Endodermal cell (in vitro differentiated cells): ENCODE measurements at regions not wholly inside any gene's neighbourhood (a gene's known extent, or its start where the extent isn't known, plus 50 kb on each side); places are given as distances from the start of the nearest gene placed in this dataset.

Experiments used
- DNase-seq: peaks from one replicate; pipeline ENCODE4 v3.0.0-alpha.2; 2017
- H3K27ac ChIP-seq: 2 replicates; pipeline ENCODE4 v1.5.1; 2013; ENCODE audit warnings: mild to moderate bottlenecking, low read depth, low read length, moderate library complexity
- H3K27me3 ChIP-seq: 2 replicates; pipeline ENCODE4 v1.6.1; 2013; ENCODE audit warnings: mild to moderate bottlenecking, low read length, moderate library complexity; ENCODE audit not compliant: insufficient read depth, control insufficient read depth, poor library complexity, severe bottlenecking
- H3K36me3 ChIP-seq: 2 replicates; pipeline ENCODE4 v1.7.0; 2013; ENCODE audit warnings: mild to moderate bottlenecking, low read length, moderate library complexity; ENCODE audit not compliant: control insufficient read depth, insufficient read depth
- H3K4me1 ChIP-seq: one replicate; pipeline ENCODE4 v1.7.0; 2013; ENCODE audit warnings: low read length; ENCODE audit not compliant: control insufficient read depth, insufficient read depth
- H3K4me3 ChIP-seq: 2 replicates; pipeline ENCODE4 v1.5.1; 2013; ENCODE audit warnings: mild to moderate bottlenecking, low read length, moderate library complexity
- H3K9ac ChIP-seq: 2 replicates; pipeline ENCODE4 v1.6.1; 2013; ENCODE audit warnings: mild to moderate bottlenecking, low read length, moderate library complexity; ENCODE audit not compliant: poor library complexity, severe bottlenecking; ENCODE audit errors: extremely low read depth
- H3K9me3 ChIP-seq: 2 replicates; pipeline ENCODE4 v1.6.1; 2013; ENCODE audit warnings: mild to moderate bottlenecking, low read length, moderate library complexity; ENCODE audit not compliant: control insufficient read depth
- H3K27ac Mint-ChIP-seq: 2 replicates; pipeline ENCODE4 v1.8.0; 2020; ENCODE audit warnings: mixed read lengths
- H3K27me3 Mint-ChIP-seq: 2 replicates; pipeline ENCODE4 v1.8.0; 2021; ENCODE audit warnings: mild to moderate bottlenecking, mixed read lengths; ENCODE audit not compliant: insufficient read depth
- H3K36me3 Mint-ChIP-seq: 2 replicates; pipeline ENCODE4 v1.8.0; 2020; ENCODE audit warnings: low read depth, mixed read lengths
- H3K4me1 Mint-ChIP-seq: 2 replicates; pipeline ENCODE4 v1.8.0; 2020; ENCODE audit warnings: mixed read lengths
- H3K4me3 Mint-ChIP-seq: 2 replicates; pipeline ENCODE4 v1.8.0; 2020; ENCODE audit warnings: mild to moderate bottlenecking, moderate library complexity, mixed read lengths
- H3K9me3 Mint-ChIP-seq: 2 replicates; pipeline ENCODE4 v1.8.0; 2020; ENCODE audit warnings: mild to moderate bottlenecking, mixed read lengths
- WGBS, 2 experiments: methylation state at CpG; one replicate each; pipeline versions ENCODE4 v1.1.5 to v1.1.7; 2013; ENCODE audit warnings: missing lambda C conversion rate in 2 of 2, mixed read lengths in 1 of 2; ENCODE audit not compliant: insufficient coverage in 1 of 2, insufficient read length in 1 of 2; 5-methylcytosine and 5-hydroxymethylcytosine counted together
- TF ChIP-seq, protein P1 (sequence below): fragments of 200-600 bp; sonication (generic); conservative IDR thresholded peaks from 2 replicates; pipeline ENCODE4 v1.5.0; 2021; ENCODE audit warnings: antibody characterized with exemption, mild to moderate bottlenecking

DNA sequence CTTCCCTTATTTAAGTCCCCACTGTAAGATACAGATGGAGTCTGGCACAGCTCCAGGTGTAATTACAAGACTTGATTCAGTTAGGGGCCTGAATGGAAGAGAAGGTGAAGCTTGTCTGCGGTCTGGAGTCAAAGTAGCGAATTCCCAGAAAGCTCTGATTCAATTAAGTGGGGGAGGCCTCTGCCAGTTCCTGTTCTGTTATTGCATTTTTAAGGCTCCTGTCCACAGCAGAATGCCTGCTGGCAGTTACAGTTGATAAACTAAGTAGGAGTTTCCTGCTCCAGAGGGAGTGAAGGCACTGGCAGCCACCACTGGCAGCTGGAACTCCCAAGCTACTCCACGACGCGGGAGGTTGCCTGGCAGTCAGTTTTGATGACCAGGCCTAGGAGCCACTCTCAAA is 181.1 kb downstream of the SOCS6 start:
- H3K9ac ChIP-seq, result no peak overlapping the region
- Mint-ChIP-seq H3K36me3 (no peaks in the 10 kb centered on the region), H3K4me1 (no peaks in the 10 kb centered on the region), H3K9me3 (no peaks in the 10 kb centered on the region), H3K27me3 (no peaks in the 10 kb centered on the region), H3K27ac (no peak overlapping the region), H3K4me3 (no peak overlapping the region)
- no peak overlapping the region for H3K4me3 ChIP-seq
- TF ChIP-seq, protein P1, sequence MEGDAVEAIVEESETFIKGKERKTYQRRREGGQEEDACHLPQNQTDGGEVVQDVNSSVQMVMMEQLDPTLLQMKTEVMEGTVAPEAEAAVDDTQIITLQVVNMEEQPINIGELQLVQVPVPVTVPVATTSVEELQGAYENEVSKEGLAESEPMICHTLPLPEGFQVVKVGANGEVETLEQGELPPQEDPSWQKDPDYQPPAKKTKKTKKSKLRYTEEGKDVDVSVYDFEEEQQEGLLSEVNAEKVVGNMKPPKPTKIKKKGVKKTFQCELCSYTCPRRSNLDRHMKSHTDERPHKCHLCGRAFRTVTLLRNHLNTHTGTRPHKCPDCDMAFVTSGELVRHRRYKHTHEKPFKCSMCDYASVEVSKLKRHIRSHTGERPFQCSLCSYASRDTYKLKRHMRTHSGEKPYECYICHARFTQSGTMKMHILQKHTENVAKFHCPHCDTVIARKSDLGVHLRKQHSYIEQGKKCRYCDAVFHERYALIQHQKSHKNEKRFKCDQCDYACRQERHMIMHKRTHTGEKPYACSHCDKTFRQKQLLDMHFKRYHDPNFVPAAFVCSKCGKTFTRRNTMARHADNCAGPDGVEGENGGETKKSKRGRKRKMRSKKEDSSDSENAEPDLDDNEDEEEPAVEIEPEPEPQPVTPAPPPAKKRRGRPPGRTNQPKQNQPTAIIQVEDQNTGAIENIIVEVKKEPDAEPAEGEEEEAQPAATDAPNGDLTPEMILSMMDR, result no peak
- no peak for DNase-seq
- no peaks in the 10 kb centered on the region for H3K9me3 ChIP-seq
- no peaks in the 10 kb centered on the region for H3K27me3 ChIP-seq
- H3K27ac ChIP-seq, result no peak overlapping the region
- H3K36me3 ChIP-seq, result no peaks in the 10 kb centered on the region
- no peaks in the 10 kb centered on the region for H3K4me1 ChIP-seq
- WGBS, 2 experiments, result 83 to 90% methylated on average over 4 to 5 of the region's 5 CpGs

DNA sequence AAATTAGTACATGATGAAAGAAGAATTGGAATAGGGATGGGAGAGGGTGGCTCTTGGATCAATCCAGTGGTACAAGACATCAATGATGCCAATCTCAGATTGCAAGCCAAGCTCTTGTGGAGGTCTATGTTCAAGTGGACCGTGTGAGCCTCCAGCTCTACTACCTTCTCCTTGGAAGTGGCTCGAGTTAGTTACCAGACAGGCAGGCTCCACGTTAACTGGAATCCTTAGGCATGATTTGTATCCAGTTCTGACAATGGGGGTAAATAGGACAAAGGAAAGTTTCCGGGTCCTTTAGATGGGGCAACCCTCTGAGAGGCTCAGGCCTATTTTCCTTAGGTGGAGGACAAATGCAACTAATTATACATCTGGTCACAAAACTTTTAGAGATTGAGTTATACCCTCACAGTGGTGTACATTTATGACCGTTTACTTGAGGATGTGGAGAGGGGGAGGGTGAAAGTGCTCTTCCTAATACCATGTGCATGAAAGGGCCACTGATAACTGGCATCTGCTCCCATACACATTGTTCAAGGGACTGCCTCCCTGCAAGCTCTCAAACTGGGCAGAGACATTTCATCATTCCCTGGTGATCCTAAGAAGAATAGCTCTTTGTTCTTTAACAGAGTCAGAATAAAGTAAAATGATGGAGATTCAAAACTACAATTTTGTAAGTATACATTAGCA is 180.2 kb downstream of the SOCS6 start:
- DNase-seq, result no peak
- Histone ChIP-seq H3K9me3 (no peaks in the 10 kb centered on the region), H3K27me3 (peaks cover 5% of the 10 kb centered on the region), H3K36me3 (no peaks in the 10 kb centered on the region), H3K9ac (no peak overlapping the region), H3K4me3 (no peak overlapping the region), H3K4me1 (no peaks in the 10 kb centered on the region), H3K27ac (no peak overlapping the region)
- Mint-ChIP-seq H3K4me3 (no peak overlapping the region), H3K4me1 (peaks cover 1% of the 10 kb centered on the region), H3K9me3 (no peaks in the 10 kb centered on the region), H3K36me3 (no peaks in the 10 kb centered on the region), H3K27me3 (peaks cover 4% of the 10 kb centered on the region), H3K27ac (no peak overlapping the region)
- 64 to 85% methylated on average over 2 to 5 of the region's 5 CpGs for WGBS, 2 experiments
- TF ChIP-seq, protein P1, result no peak

DNA sequence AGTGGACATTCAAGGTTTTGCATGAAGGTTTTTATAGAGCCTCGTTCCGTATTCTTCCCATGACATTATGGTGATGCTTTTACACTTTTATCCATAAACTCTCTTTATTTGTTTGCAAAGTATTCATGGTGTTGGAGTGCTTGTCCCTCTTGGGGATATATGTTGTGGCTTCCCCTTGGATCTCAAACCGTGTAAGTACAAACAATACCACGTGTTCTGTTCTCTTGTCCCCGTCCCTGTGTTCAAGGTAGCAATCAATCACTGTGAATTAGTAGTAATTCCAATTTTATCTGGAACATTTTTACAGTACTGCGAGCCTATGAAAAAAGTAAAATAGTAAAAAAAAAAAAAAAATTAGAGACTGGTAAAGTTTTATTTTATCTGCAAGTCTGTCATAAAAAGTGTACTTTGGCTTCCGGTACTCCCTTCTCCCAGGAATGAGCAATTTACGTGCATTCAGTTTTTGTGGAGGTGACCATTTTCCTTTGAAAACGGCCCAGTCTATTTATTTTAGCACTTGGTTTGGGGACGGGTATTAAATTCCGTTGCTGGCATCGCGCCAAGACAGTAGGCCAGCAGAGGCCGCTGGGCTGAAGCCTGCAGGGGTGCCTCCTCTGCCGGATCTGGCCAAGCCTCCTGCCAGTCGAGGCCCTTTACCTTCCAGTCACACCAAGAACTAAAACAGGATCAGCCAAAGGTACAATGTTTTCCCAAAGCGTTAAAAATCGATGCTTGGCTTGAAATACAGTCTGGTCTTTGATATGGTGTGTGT is 175.7 kb downstream of the SOCS6 start:
- peaks cover 14% of the 10 kb centered on the region for H3K27me3 Mint-ChIP-seq
- DNase-seq, result peak; percentile 88
- no peaks in the 10 kb centered on the region for H3K36me3 ChIP-seq
- peaks cover 21% of the 10 kb centered on the region for H3K27me3 ChIP-seq
- H3K4me3 ChIP-seq, result peak overlapping the region; percentile 76
- no peaks in the 10 kb centered on the region for H3K9me3 ChIP-seq
- TF ChIP-seq, protein P1, result peak; percentile 70
- H3K4me1 ChIP-seq, result no peaks in the 10 kb centered on the region
- no peak overlapping the region for H3K9ac ChIP-seq
- H3K27ac Mint-ChIP-seq, result peak overlapping the region; percentile 49
- H3K36me3 Mint-ChIP-seq, result no peaks in the 10 kb centered on the region
- peaks cover 1% of the 10 kb centered on the region for H3K4me1 Mint-ChIP-seq
- whole genome bisulfite sequencing, 2 experiments, result 38 to 52% methylated on average over 8 to 18 of the region's 18 CpGs
- peak overlapping the region; percentile 53 for H3K4me3 Mint-ChIP-seq
- H3K27ac ChIP-seq, result no peak overlapping the region
- no peaks in the 10 kb centered on the region for H3K9me3 Mint-ChIP-seq
